ENCODE measurements at regions not wholly inside any gene's neighbourhood (a gene's known extent, or its start where the extent isn't known, plus 50 kb on each side); places are given as distances from the start of the nearest gene placed in this dataset.

DNA sequence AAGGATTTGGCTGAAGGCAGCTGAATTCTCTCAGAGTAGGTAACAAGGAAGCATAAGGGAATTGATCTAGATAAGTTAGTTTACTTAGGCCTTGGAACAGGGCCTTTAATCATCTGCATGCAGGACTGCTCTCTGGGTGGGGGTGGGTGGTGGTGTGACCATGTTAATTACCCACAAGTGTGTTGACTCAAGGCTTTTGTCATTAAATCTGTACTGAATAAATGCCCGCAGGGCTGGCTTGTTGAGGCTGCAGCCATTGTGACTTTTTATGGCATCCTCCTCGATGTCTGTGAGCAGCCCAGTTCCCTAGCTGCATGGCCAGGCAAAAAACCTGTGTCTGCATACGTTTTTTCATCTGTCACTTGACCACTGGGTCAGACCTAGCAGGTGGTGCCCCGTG lies 63.5 kb upstream of the ASCC3 start:
- no peak overlapping the region for H3K4me3 ChIP-seq (replicated peaks; ENCODE audit: low read depth, low read length)
- no peaks in the 10 kb centered on the region for H3K36me3 ChIP-seq (ENCODE audit: control insufficient read depth, insufficient read depth, low read length)
- no peaks in the 10 kb centered on the region for H3K27me3 ChIP-seq (replicated peaks; ENCODE audit: control insufficient read depth, insufficient read depth, low read length)
- TF ChIP-seq, protein P1, sequence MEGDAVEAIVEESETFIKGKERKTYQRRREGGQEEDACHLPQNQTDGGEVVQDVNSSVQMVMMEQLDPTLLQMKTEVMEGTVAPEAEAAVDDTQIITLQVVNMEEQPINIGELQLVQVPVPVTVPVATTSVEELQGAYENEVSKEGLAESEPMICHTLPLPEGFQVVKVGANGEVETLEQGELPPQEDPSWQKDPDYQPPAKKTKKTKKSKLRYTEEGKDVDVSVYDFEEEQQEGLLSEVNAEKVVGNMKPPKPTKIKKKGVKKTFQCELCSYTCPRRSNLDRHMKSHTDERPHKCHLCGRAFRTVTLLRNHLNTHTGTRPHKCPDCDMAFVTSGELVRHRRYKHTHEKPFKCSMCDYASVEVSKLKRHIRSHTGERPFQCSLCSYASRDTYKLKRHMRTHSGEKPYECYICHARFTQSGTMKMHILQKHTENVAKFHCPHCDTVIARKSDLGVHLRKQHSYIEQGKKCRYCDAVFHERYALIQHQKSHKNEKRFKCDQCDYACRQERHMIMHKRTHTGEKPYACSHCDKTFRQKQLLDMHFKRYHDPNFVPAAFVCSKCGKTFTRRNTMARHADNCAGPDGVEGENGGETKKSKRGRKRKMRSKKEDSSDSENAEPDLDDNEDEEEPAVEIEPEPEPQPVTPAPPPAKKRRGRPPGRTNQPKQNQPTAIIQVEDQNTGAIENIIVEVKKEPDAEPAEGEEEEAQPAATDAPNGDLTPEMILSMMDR (IDR thresholded peaks at IDR 0.05; ENCODE audit: insufficient read depth, low read length, poor library complexity, severe bottlenecking), result no peak
- no peak for DNase-seq (ENCODE audit: extremely low read depth, insufficient read length)

DNA sequence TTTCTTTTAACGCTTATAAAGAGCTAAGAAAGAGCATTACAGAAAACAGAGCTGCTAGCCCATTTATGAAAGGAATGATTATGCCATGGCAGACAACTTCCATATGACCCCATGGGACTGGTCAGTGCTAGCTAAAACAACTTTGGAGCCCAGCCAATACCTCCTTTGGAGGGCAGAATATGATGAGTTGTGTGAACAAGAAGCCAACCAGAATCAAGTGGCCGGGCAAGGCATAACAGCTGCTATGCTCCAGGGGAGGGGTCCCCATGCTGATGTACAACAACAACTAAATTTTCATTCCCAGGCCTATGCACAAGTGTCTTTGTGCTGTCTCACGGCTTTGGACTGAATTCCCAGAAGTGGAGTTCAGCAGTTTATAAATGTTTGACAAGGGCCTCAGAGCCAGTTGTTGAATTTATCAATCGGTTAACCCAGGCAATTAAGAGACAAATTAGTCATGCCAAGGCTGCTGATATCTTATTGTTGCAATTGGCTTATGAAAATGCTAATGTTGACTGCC lies 65.0 kb upstream of the ASCC3 start:
- no peaks in the 10 kb centered on the region for H3K27me3 ChIP-seq (replicated peaks; ENCODE audit: control insufficient read depth, insufficient read depth, low read length)
- TF ChIP-seq, protein P1 (IDR thresholded peaks at IDR 0.05; ENCODE audit: insufficient read depth, low read length, poor library complexity, severe bottlenecking), result no peak
- DNase-seq (ENCODE audit: extremely low read depth, insufficient read length), result no peak
- H3K36me3 ChIP-seq (ENCODE audit: control insufficient read depth, insufficient read depth, low read length), result no peaks in the 10 kb centered on the region
- no peak overlapping the region for H3K4me3 ChIP-seq (replicated peaks; ENCODE audit: low read depth, low read length)

DNA sequence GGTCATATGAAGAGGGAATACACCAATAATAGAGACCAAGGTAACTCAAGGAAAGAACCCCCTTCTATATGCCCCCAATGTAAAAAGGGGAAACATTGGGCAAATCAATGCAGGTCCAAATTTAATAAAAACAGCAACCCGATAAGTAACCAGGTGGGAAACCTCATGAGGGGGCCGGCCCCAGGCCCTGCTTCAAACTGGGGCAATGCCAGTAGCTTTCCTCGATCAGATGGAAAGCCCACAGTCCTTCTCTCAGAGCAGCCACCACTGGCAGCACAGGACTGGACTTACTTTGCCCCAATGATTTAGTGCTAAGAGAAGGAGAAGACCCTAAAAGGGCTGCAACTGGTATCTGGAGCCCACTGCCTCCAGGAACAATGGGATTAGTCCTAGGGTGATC lies 65.6 kb upstream of the ASCC3 start:
- H3K27me3 ChIP-seq (replicated peaks; ENCODE audit: control insufficient read depth, insufficient read depth, low read length), result no peaks in the 10 kb centered on the region
- TF ChIP-seq, protein P1 (IDR thresholded peaks at IDR 0.05; ENCODE audit: insufficient read depth, low read length, poor library complexity, severe bottlenecking), result no peak
- H3K36me3 ChIP-seq (ENCODE audit: control insufficient read depth, insufficient read depth, low read length), result no peaks in the 10 kb centered on the region
- DNase-seq (ENCODE audit: extremely low read depth, insufficient read length), result no peak
- no peak overlapping the region for H3K4me3 ChIP-seq (replicated peaks; ENCODE audit: low read depth, low read length)

DNA sequence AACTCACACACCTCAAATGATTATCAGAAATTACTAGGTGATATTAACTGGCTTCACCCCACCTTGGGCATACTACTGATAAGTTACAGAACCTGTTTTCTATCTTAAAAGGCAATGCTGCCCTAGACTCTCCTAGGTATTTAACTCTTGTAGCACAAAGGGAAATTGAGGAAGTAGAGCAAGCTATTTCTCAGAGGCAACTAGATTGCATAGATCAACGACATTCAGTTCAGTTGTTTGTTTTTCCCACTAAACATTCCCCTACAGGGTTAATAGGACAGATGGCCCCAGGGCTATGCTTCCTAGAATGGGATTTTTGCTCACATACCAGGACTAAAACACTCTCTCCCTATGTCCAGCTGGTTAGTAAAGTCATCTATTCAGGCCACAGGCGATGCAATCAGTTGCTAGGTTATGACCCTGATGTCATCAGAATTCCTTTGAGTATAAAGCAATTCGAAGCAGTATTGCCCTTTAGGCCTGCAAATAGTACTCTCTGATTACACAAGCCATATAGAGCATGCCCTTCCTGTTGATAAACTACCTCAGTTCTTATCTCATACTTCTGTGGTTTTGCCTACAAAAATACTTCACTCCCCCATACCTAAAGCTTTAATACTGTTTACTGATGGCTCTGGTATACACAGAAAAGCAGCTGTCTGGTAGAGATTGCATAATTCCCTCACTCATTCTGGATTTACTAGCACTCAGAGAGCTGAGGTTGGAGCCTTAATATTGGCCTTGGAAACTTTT lies 67.4 kb upstream of the ASCC3 start:
- H3K4me3 ChIP-seq (replicated peaks; ENCODE audit: low read depth, low read length), result no peak overlapping the region
- DNase-seq (ENCODE audit: extremely low read depth, insufficient read length), result no peak
- no peaks in the 10 kb centered on the region for H3K27me3 ChIP-seq (replicated peaks; ENCODE audit: control insufficient read depth, insufficient read depth, low read length)
- TF ChIP-seq, protein P1 (IDR thresholded peaks at IDR 0.05; ENCODE audit: insufficient read depth, low read length, poor library complexity, severe bottlenecking), result no peak
- H3K36me3 ChIP-seq (ENCODE audit: control insufficient read depth, insufficient read depth, low read length), result no peaks in the 10 kb centered on the region

DNA sequence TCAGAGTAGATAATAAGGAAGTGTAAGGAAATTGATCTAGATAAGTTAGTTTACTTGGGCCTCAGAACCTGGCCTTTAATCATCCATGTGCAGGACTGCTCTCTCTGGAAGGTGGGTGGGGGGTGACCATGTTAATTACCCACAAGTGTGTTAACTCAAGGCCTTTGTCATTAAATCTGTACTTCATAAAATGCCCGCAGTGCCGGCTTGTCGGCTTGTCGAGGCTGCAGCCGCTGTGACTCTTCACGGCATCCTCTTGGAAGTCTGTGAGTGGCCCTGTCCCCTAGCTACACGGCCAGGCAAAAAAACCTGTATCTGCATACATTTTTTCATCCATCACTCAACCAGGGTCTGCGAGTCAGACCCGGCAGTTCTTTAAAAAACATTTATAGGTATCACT lies 70.9 kb upstream of the ASCC3 start:
- DNase-seq (ENCODE audit: extremely low read depth, insufficient read length), result no peak
- TF ChIP-seq, protein P1 (IDR thresholded peaks at IDR 0.05; ENCODE audit: insufficient read depth, low read length, poor library complexity, severe bottlenecking), result no peak
- Histone ChIP-seq H3K4me3 (replicated peaks; ENCODE audit: low read depth, low read length) (no peak overlapping the region), H3K36me3 (ENCODE audit: control insufficient read depth, insufficient read depth, low read length) (no peaks in the 10 kb centered on the region), H3K27me3 (replicated peaks; ENCODE audit: control insufficient read depth, insufficient read depth, low read length) (no peaks in the 10 kb centered on the region)
